H9 (cell line): ENCODE measurements at regions not wholly inside any gene's neighbourhood (a gene's known extent, or its start where the extent isn't known, plus 50 kb on each side); places are given as distances from the start of the nearest gene placed in this dataset.

ENCODE experiments used
- DNase-seq: peaks from one replicate; pipeline ENCODE4 v3.0.0-alpha.2; 2017
- H2AFZ ChIP-seq: one replicate; pipeline ENCODE4 v1.6.1; 2013; ENCODE audit warnings: mild to moderate bottlenecking, low read length, control low read depth, moderate library complexity
- H2AK5ac ChIP-seq: 2 replicates; pipeline ENCODE4 v1.6.1; 2013; ENCODE audit warnings: low read length, control low read depth, mixed read lengths; ENCODE audit not compliant: insufficient read length
- H2BK120ac ChIP-seq: one replicate; pipeline ENCODE4 v1.6.1; 2013; ENCODE audit warnings: low read depth, mild to moderate bottlenecking, low read length, control low read depth, inconsistent platforms; ENCODE audit not compliant: poor library complexity, severe bottlenecking
- H2BK12ac ChIP-seq: 2 replicates; pipeline ENCODE4 v1.6.1; 2013; ENCODE audit warnings: low read length, control low read depth, mixed read lengths, low read depth; ENCODE audit not compliant: insufficient read length
- H2BK15ac ChIP-seq: 2 replicates; pipeline ENCODE4 v1.6.1; 2013; ENCODE audit warnings: low read depth, low read length, control low read depth
- H2BK20ac ChIP-seq: one replicate; pipeline ENCODE4 v1.6.1; 2013; ENCODE audit warnings: low read depth, mild to moderate bottlenecking, low read length, control low read depth, inconsistent platforms; ENCODE audit not compliant: poor library complexity, severe bottlenecking
- H2BK5ac ChIP-seq: 2 replicates; pipeline ENCODE4 v1.6.1; 2013; ENCODE audit warnings: low read length, control low read depth, mixed read lengths; ENCODE audit not compliant: insufficient read length
- H3K14ac ChIP-seq: 2 replicates; pipeline ENCODE4 v1.6.1; 2013; ENCODE audit warnings: low read length, control low read depth; ENCODE audit not compliant: insufficient read depth
- H3K18ac ChIP-seq: 2 replicates; pipeline ENCODE4 v1.6.1; 2013; ENCODE audit warnings: low read depth, mild to moderate bottlenecking, mixed read lengths, low read length, control low read depth; ENCODE audit not compliant: insufficient read length
- H3K23ac ChIP-seq: 2 replicates; pipeline ENCODE4 v1.6.1; 2013; ENCODE audit warnings: low read length, control low read depth, mixed read lengths, low read depth; ENCODE audit not compliant: insufficient read length
- H3K23me2 ChIP-seq: 2 replicates; pipeline ENCODE4 v1.6.1; 2013; ENCODE audit warnings: low read depth, mild to moderate bottlenecking, mixed read lengths, low read length, control low read depth; ENCODE audit not compliant: insufficient read length, poor library complexity, severe bottlenecking
- H3K27ac ChIP-seq: 2 replicates; pipeline ENCODE4 v1.5.1; 2013; ENCODE audit warnings: low read length, control low read depth, mixed read lengths, low read depth; ENCODE audit not compliant: insufficient read length
- H3K27me3 ChIP-seq: 2 replicates; pipeline ENCODE4 v1.6.1; 2013; ENCODE audit warnings: low read length, control low read depth, inconsistent platforms; ENCODE audit not compliant: insufficient read depth
- H3K4ac ChIP-seq: 2 replicates; pipeline ENCODE4 v1.6.1; 2013; ENCODE audit warnings: low read depth, mild to moderate bottlenecking, control low read depth, inconsistent platforms, low read length, moderate library complexity
- H3K4me1 ChIP-seq: 2 replicates; pipeline ENCODE4 v1.6.1; 2013; ENCODE audit warnings: low read length, control low read depth, inconsistent platforms; ENCODE audit not compliant: insufficient read depth
- H3K4me2 ChIP-seq: 2 replicates; pipeline ENCODE4 v1.6.1; 2013; ENCODE audit warnings: low read length, control low read depth, mixed read lengths; ENCODE audit not compliant: insufficient read length, insufficient read depth
- H3K56ac ChIP-seq: 2 replicates; pipeline ENCODE4 v1.6.1; 2013; ENCODE audit warnings: low read depth, mild to moderate bottlenecking, mixed read lengths, low read length, control low read depth; ENCODE audit not compliant: insufficient read length
- H3K79me1 ChIP-seq: 2 replicates; pipeline ENCODE4 v1.6.1; 2013; ENCODE audit warnings: low read depth, mild to moderate bottlenecking, moderate library complexity, low read length, control low read depth, inconsistent platforms; ENCODE audit not compliant: insufficient read depth, poor library complexity, severe bottlenecking
- H3K79me2 ChIP-seq: 2 replicates; pipeline ENCODE4 v1.6.1; 2013; ENCODE audit warnings: low read length, control low read depth, inconsistent platforms; ENCODE audit not compliant: insufficient read depth
- H3K9ac ChIP-seq: 2 replicates; pipeline ENCODE4 v1.6.1; 2013; ENCODE audit warnings: low read length, control low read depth, mixed read lengths; ENCODE audit not compliant: insufficient read length; ENCODE audit errors: extremely low read depth
- H3K9me3 ChIP-seq: one replicate; pipeline ENCODE4 v1.6.1; 2013; ENCODE audit warnings: low read depth, low read length, inconsistent platforms; ENCODE audit not compliant: control insufficient read depth
- H3T11ph ChIP-seq: one replicate; pipeline ENCODE4 v1.6.1; 2013; ENCODE audit warnings: mild to moderate bottlenecking, low read length, control low read depth, inconsistent platforms
- H4K20me1 ChIP-seq: one replicate; pipeline ENCODE4 v1.6.1; 2013; ENCODE audit not compliant: control insufficient read depth, insufficient read length, insufficient read depth
- H4K5ac ChIP-seq: 2 replicates; pipeline ENCODE4 v1.6.1; 2013; ENCODE audit warnings: low read depth, mild to moderate bottlenecking, mixed read lengths, low read length, control low read depth; ENCODE audit not compliant: insufficient read length
- H4K8ac ChIP-seq: replicated peaks from 2 replicates; pipeline ENCODE4 v1.6.1; 2013; ENCODE audit warnings: low read length, control low read depth, mixed read lengths, low read depth; ENCODE audit not compliant: insufficient read length
- H4K91ac ChIP-seq: 2 replicates; pipeline ENCODE4 v1.6.1; 2013; ENCODE audit warnings: low read depth, mild to moderate bottlenecking, moderate library complexity, mixed read lengths, low read length, control low read depth; ENCODE audit not compliant: insufficient read length
- H3K27ac Mint-ChIP-seq, 3 experiments: 2 replicates in 2 of 3; 3 replicates in 1 of 3; pipeline ENCODE4 v1.8.0; 2020 to 2021; ENCODE audit warnings: mixed read lengths in 3 of 3, mild to moderate bottlenecking in 1 of 3, moderate library complexity in 1 of 3
- H3K27me3 Mint-ChIP-seq: 2 replicates; pipeline ENCODE4 v1.8.0; 2021; ENCODE audit warnings: low read depth, mild to moderate bottlenecking, moderate library complexity, mixed read lengths
- H3K36me3 Mint-ChIP-seq, 3 experiments: 2 replicates in 2 of 3; 3 replicates in 1 of 3; pipeline ENCODE4 v1.8.0; 2020 to 2021; ENCODE audit warnings: low read depth in 3 of 3, mixed read lengths in 3 of 3; ENCODE audit not compliant: insufficient read depth in 1 of 3
- H3K4me1 Mint-ChIP-seq, 2 experiments: 2 replicates each; pipeline ENCODE4 v1.8.0; 2020; ENCODE audit warnings: mixed read lengths in 2 of 2
- H3K4me3 Mint-ChIP-seq, 2 experiments: 2 replicates in 1 of 2; 3 replicates in 1 of 2; pipeline ENCODE4 v1.8.0; 2020 to 2021; ENCODE audit warnings: mild to moderate bottlenecking in 2 of 2, mixed read lengths in 2 of 2, moderate library complexity in 1 of 2
- H3K9me3 Mint-ChIP-seq, 2 experiments: 2 replicates in 1 of 2; 3 replicates in 1 of 2; pipeline ENCODE4 v1.8.0; 2020; ENCODE audit warnings: mild to moderate bottlenecking in 2 of 2, mixed read lengths in 2 of 2, moderate library complexity in 1 of 2
- CTCF ChIP-seq: fragments of 200-600 bp; sonication (generic); conservative IDR thresholded peaks from 3 replicates; pipeline ENCODE4 v1.8.0; 2021; ENCODE audit warnings: antibody characterized with exemption, mild to moderate bottlenecking
- WGBS: extraction: QIAGEN DNeasy Blood & Tissue Kit; methylation state at CpG from one replicate; pipeline ENCODE4 v1.1.7; 2013; ENCODE audit warnings: missing lambda C conversion rate, low lambda C conversion rate, mixed read lengths; ENCODE audit not compliant: insufficient read length; ENCODE audit errors: extremely low coverage; 5-methylcytosine and 5-hydroxymethylcytosine counted together

- Histone ChIP-seq H2BK15ac (no peak overlapping the region), H3K27me3 (peaks cover 2% of the 10 kb centered on the region; the same call in 1 of the 2 replicates), H4K5ac (no peak overlapping the region), H2BK120ac (no peak overlapping the region), H3K23ac (no peak overlapping the region), H3K79me2 (no peaks in the 10 kb centered on the region), H3K4ac (no peak overlapping the region), H3K14ac (no peak overlapping the region), H3K18ac (no peak overlapping the region), H3T11ph (no peak overlapping the region), H2BK12ac (no peak overlapping the region), H2AK5ac (no peak overlapping the region), H3K4me2 (no peak overlapping the region), H2BK5ac (no peak overlapping the region), H4K91ac (no peak overlapping the region), H3K56ac (no peak overlapping the region), H3K27ac (no peak overlapping the region), H3K23me2 (no peaks in the 10 kb centered on the region), H3K4me1 (no peaks in the 10 kb centered on the region), H4K20me1 (no peaks in the 10 kb centered on the region), H3K79me1 (no peaks in the 10 kb centered on the region), H2AFZ (no peak overlapping the region), H4K8ac (no peak overlapping the region), H3K9ac (no peak overlapping the region), H2BK20ac (no peak overlapping the region), H3K9me3 (no peaks in the 10 kb centered on the region)
- no peak for TF ChIP-seq CTCF
- no peaks in the 10 kb centered on the region for H3K4me1 Mint-ChIP-seq
- no peak for DNase-seq
- peaks cover 0 to 2% (median 0%) of the 10 kb centered on the region in 3 experiments; a peak in 2 of 7 replicates for H3K36me3 Mint-ChIP-seq
- H3K4me3 Mint-ChIP-seq, result no peak overlapping the region
- H3K27ac Mint-ChIP-seq, result no peak overlapping the region
- peaks cover 29% of the 10 kb centered on the region for H3K27me3 Mint-ChIP-seq
- no CpG with 5 or more reads among the region's 5 CpGs for WGBS
- peaks cover 6 to 17% of the 10 kb centered on the region in 2 experiments; a peak in 4 of 5 replicates for H3K9me3 Mint-ChIP-seq
These were observed 115.3 kb downstream of the CDH26 start for GRCh38 chr20:60073504-60073903.
